GM12878 (cell line): ENCODE measurements at regions not wholly inside any gene's neighbourhood (a gene's known extent, or its start where the extent isn't known, plus 50 kb on each side); places are given as distances from the start of the nearest gene placed in this dataset.

Experiments
- CHD4 ChIP-seq: fragments of 200-600 bp; sonication (generic); IDR thresholded peaks from 2 replicates; pipeline ENCODE4 v1.6.1; 2016; ENCODE audit warnings: mild to moderate bottlenecking
- CTCF ChIP-seq, 3 experiments: IDR thresholded peaks in 2 of 3; conservative IDR thresholded peaks in 1 of 3; 2 replicates each; pipeline ENCODE4 v1.5.1; 2011; ENCODE audit warnings: low read depth in 3 of 3, low read length in 3 of 3, mild to moderate bottlenecking in 3 of 3, control low read depth in 2 of 3, moderate library complexity in 2 of 3, inconsistent platforms in 1 of 3, mixed read lengths in 1 of 3; ENCODE audit not compliant: control insufficient read depth in 2 of 3, insufficient read depth in 1 of 3; ENCODE audit errors: extremely low read depth in 1 of 3
- EZH2 ChIP-seq: IDR thresholded peaks from 2 replicates; pipeline ENCODE4 v1.6.1; 2012; ENCODE audit warnings: low read depth, mild to moderate bottlenecking, control low read depth, inconsistent platforms, low read length, borderline replicate concordance; ENCODE audit not compliant: control insufficient read depth
- FOXM1 ChIP-seq: IDR thresholded peaks from 2 replicates; pipeline ENCODE4 v1.6.1; 2012; ENCODE audit warnings: low read depth, mild to moderate bottlenecking, inconsistent platforms, low read length, moderate library complexity
- MAX ChIP-seq: IDR thresholded peaks from 2 replicates; pipeline ENCODE4 v1.6.1; 2012; ENCODE audit warnings: low read depth, low read length, improper control_type of control experiment
- RAD21 ChIP-seq: IDR thresholded peaks from 2 replicates; pipeline ENCODE4 v1.6.1; 2011; ENCODE audit warnings: mild to moderate bottlenecking, low read depth, low read length, moderate library complexity; ENCODE audit not compliant: insufficient read depth
- SIX5 ChIP-seq: IDR thresholded peaks from 2 replicates; pipeline ENCODE4 v1.6.1; 2011; ENCODE audit warnings: mild to moderate bottlenecking, low read depth, low read length, moderate library complexity; ENCODE audit not compliant: severe bottlenecking
- SKIL ChIP-seq: fragments of 450-650 bp; IDR thresholded peaks from 2 replicates; pipeline ENCODE4 v1.6.1; 2017; ENCODE audit warnings: mild to moderate bottlenecking, low read depth, inconsistent platforms; ENCODE audit not compliant: poor library complexity, severe bottlenecking

- TF ChIP-seq MAX: no peak
- no peak for TF ChIP-seq CHD4
- no peak for TF ChIP-seq FOXM1
- no peak for TF ChIP-seq SKIL
- peak; percentile 64 for TF ChIP-seq RAD21
- TF ChIP-seq SIX5: no peak
- peak; percentile 2 to 35 (median 8); a peak in 2 of 6 replicates for TF ChIP-seq CTCF (IDR thresholded peaks at IDR 0.05 in 2 of 3, conservative IDR thresholded peaks at IDR 0.05 in 1 of 3; ENCODE audit: control insufficient read depth in 2 of 3, extremely low read depth in 1 of 3, insufficient read depth in 1 of 3, low read depth in 3 of 3, low read length in 3 of 3)
- no peak for TF ChIP-seq EZH2
These were observed 509.6 kb downstream of the CMPK2 start for GRCh38 chr2:6355886-6356761.
